ENCODE measurements at regions not wholly inside any gene's neighbourhood (a gene's known extent, or its start where the extent isn't known, plus 50 kb on each side); places are given as distances from the start of the nearest gene placed in this dataset.

GRCh38 chr5:167311340-167311739 is 980.1 kb upstream of the WWC1 start:
- intact Hi-C loops (cut with DNase I; ENCODE audit: low total_unique reads), result no loop called here
- TF ChIP-seq CTCF (IDR thresholded peaks at IDR 0.05), result no peak
- DNase-seq, result no peak
- no peak overlapping the region for H3K4me3 ChIP-seq
- H3K27me3 ChIP-seq, result no peaks in the 10 kb centered on the region
- H3K36me3 ChIP-seq, result no peaks in the 10 kb centered on the region
- no peaks in the 10 kb centered on the region for H3K4me1 ChIP-seq
- no peak overlapping the region for H3K27ac ChIP-seq
- no peaks in the 10 kb centered on the region for H3K9me3 ChIP-seq

- no peak for DNase-seq
- no peaks in the 10 kb centered on the region for H3K4me1 ChIP-seq
- intact Hi-C loops (cut with DNase I; ENCODE audit: low total_unique reads), result no loop called here
- no peak overlapping the region for H3K27ac ChIP-seq
- no peak for TF ChIP-seq CTCF (IDR thresholded peaks at IDR 0.05)
- H3K27me3 ChIP-seq, result no peaks in the 10 kb centered on the region
- H3K36me3 ChIP-seq, result no peaks in the 10 kb centered on the region
- no peak overlapping the region for H3K4me3 ChIP-seq
- H3K9me3 ChIP-seq, result no peaks in the 10 kb centered on the region
Measured at GRCh38 chr5:167312225-167312624, 979.2 kb upstream of the WWC1 start.

GRCh38 chr5:167315762-167316161 is 975.7 kb upstream of the WWC1 start:
- intact Hi-C loops (cut with DNase I; ENCODE audit: low total_unique reads), result no loop called here
- no peak for DNase-seq
- Histone ChIP-seq H3K27ac (no peak overlapping the region), H3K9me3 (no peaks in the 10 kb centered on the region), H3K36me3 (no peaks in the 10 kb centered on the region), H3K4me1 (no peaks in the 10 kb centered on the region), H3K4me3 (no peak overlapping the region), H3K27me3 (no peaks in the 10 kb centered on the region)
- no peak for TF ChIP-seq CTCF (IDR thresholded peaks at IDR 0.05)

- no peak for DNase-seq
- TF ChIP-seq CTCF (IDR thresholded peaks at IDR 0.05), result no peak
- Histone ChIP-seq H3K4me3 (no peak overlapping the region), H3K4me1 (no peaks in the 10 kb centered on the region), H3K9me3 (no peaks in the 10 kb centered on the region), H3K27me3 (no peaks in the 10 kb centered on the region), H3K36me3 (no peaks in the 10 kb centered on the region), H3K27ac (no peak overlapping the region)
- intact Hi-C loops (cut with DNase I; ENCODE audit: low total_unique reads), result no loop called here
Measured at GRCh38 chr5:167317884-167318283, 973.6 kb upstream of the WWC1 start.

GRCh38 chr5:167319243-167319642 is 972.2 kb upstream of the WWC1 start:
- Histone ChIP-seq H3K27me3 (no peaks in the 10 kb centered on the region), H3K27ac (no peak overlapping the region), H3K9me3 (no peaks in the 10 kb centered on the region), H3K4me3 (no peak overlapping the region), H3K4me1 (no peaks in the 10 kb centered on the region), H3K36me3 (no peaks in the 10 kb centered on the region)
- intact Hi-C loops (cut with DNase I; ENCODE audit: low total_unique reads), result no loop called here
- no peak for DNase-seq
- no peak for TF ChIP-seq CTCF (IDR thresholded peaks at IDR 0.05)

- no peak for TF ChIP-seq CTCF (IDR thresholded peaks at IDR 0.05)
- Histone ChIP-seq H3K27ac (no peak overlapping the region), H3K27me3 (no peaks in the 10 kb centered on the region), H3K36me3 (no peaks in the 10 kb centered on the region), H3K4me1 (no peaks in the 10 kb centered on the region), H3K4me3 (no peak overlapping the region), H3K9me3 (no peaks in the 10 kb centered on the region)
- DNase-seq, result no peak
- intact Hi-C loops (cut with DNase I; ENCODE audit: low total_unique reads), result no loop called here
Measured at GRCh38 chr5:167320019-167320418, 971.4 kb upstream of the WWC1 start.

Data from tibial artery (tissue), 4 donors.